BJ (cell line): ENCODE measurements at regions not wholly inside any gene's neighbourhood (a gene's known extent, or its start where the extent isn't known, plus 50 kb on each side); places are given as distances from the start of the nearest gene placed in this dataset.

ENCODE experiments used
- CTCF ChIA-PET: fragments of 350-600 bp; formaldehyde crosslinking; extraction: SDS; loops from one replicate; lab custom pipeline; 2021; ENCODE audit warnings: antibody characterized with exemption, inconsistent platforms; lab: Yijun Ruan, JAX
- POLR2A ChIA-PET: fragments of 300-600 bp; sonication (Branson Sonifier 250); formaldehyde crosslinking; extraction: SDS; loops from one replicate; lab custom pipeline; 2021; ENCODE audit warnings: antibody characterized with exemption; lab: Charles Lee
- DNase-seq: peaks from one replicate; pipeline ENCODE4 v3.0.0-alpha.2; 2011; ENCODE audit warnings: low read depth
- H3K27me3 ChIP-seq: 2 replicates; pipeline ENCODE4 v1.6.0; 2011; ENCODE audit warnings: low read length; ENCODE audit not compliant: control insufficient read depth, insufficient read depth
- H3K36me3 ChIP-seq: 2 replicates; pipeline ENCODE4 v1.5.1; 2011; ENCODE audit warnings: low read length; ENCODE audit not compliant: control insufficient read depth, insufficient read depth
- H3K4me3 ChIP-seq: 2 replicates; pipeline ENCODE4 v1.5.1; 2011; ENCODE audit warnings: low read depth, mild to moderate bottlenecking, control low read depth, low read length
- CTCF ChIP-seq: IDR thresholded peaks from 2 replicates; pipeline ENCODE4 v1.5.1; 2011; ENCODE audit warnings: low read depth, mild to moderate bottlenecking, control low read depth, inconsistent platforms, low read length, moderate library complexity; ENCODE audit not compliant: insufficient read depth

GRCh38 chr4:96652158-96652557 lies 812.3 kb downstream of the PDHA2 start:
- no peak for DNase-seq
- ChIA-PET POLR2A (no interaction called here), CTCF (no interaction called here)
- Histone ChIP-seq H3K27me3 (no peaks in the 10 kb centered on the region), H3K36me3 (no peaks in the 10 kb centered on the region), H3K4me3 (no peak overlapping the region)
- no peak for TF ChIP-seq CTCF

GRCh38 chr4:96652821-96653220 lies 812.9 kb downstream of the PDHA2 start:
- no peak for DNase-seq
- Histone ChIP-seq H3K27me3 (no peaks in the 10 kb centered on the region), H3K36me3 (no peaks in the 10 kb centered on the region), H3K4me3 (no peak overlapping the region)
- TF ChIP-seq CTCF = no peak
- ChIA-PET POLR2A (no interaction called here), CTCF (no interaction called here)

GRCh38 chr4:96654045-96654444 lies 814.2 kb downstream of the PDHA2 start:
- Histone ChIP-seq H3K27me3 (no peaks in the 10 kb centered on the region), H3K36me3 (no peaks in the 10 kb centered on the region), H3K4me3 (no peak overlapping the region)
- CTCF ChIA-PET = no interaction called here
- POLR2A ChIA-PET = no interaction called here
- no peak for DNase-seq
- no peak for TF ChIP-seq CTCF

GRCh38 chr4:96670381-96670780 lies 830.5 kb downstream of the PDHA2 start:
- Histone ChIP-seq H3K4me3 (no peak overlapping the region), H3K36me3 (no peaks in the 10 kb centered on the region), H3K27me3 (no peaks in the 10 kb centered on the region)
- ChIA-PET CTCF (no interaction called here), POLR2A (no interaction called here)
- no peak for DNase-seq
- no peak for TF ChIP-seq CTCF

- DNase-seq = no peak
- Histone ChIP-seq H3K27me3 (no peaks in the 10 kb centered on the region), H3K36me3 (no peaks in the 10 kb centered on the region), H3K4me3 (no peak overlapping the region)
- no peak for TF ChIP-seq CTCF
- CTCF ChIA-PET = no interaction called here
- POLR2A ChIA-PET = no interaction called here
Observed at GRCh38 chr4:96675416-96675815, 835.5 kb downstream of the PDHA2 start.

- DNase-seq = no peak
- no peak overlapping the region for H3K4me3 ChIP-seq
- H3K36me3 ChIP-seq = no peaks in the 10 kb centered on the region
- POLR2A ChIA-PET = no interaction called here
- no peaks in the 10 kb centered on the region for H3K27me3 ChIP-seq
- no peak for TF ChIP-seq CTCF
- CTCF ChIA-PET = no interaction called here
Observed at GRCh38 chr4:96675896-96676295, 836.0 kb downstream of the PDHA2 start.
